NCI-H1436 (cell line): ENCODE measurements at regions not wholly inside any gene's neighbourhood (a gene's known extent, or its start where the extent isn't known, plus 50 kb on each side); places are given as distances from the start of the nearest gene placed in this dataset.

Experiments
- DNase-seq: peaks from one replicate; lab custom pipeline; 2025; lab: John Stamatoyannopoulos, UW

GRCh38 chr2:5990086-5990485 is 297.9 kb downstream of the SOX11 start:
- DNase-seq: no peak

GRCh38 chr2:5991305-5991968 is 299.3 kb downstream of the SOX11 start:
- no peak for DNase-seq

- DNase-seq: no peak
Observed at GRCh38 chr2:5995832-5996231, 303.6 kb downstream of the SOX11 start.

GRCh38 chr2:6008186-6008585 is 316.0 kb downstream of the SOX11 start:
- no peak for DNase-seq

GRCh38 chr2:6008726-6009125 is 316.5 kb downstream of the SOX11 start:
- DNase-seq: no peak

GRCh38 chr2:6010163-6010562 is 318.0 kb downstream of the SOX11 start:
- no peak for DNase-seq

- DNase-seq: no peak
Observed at GRCh38 chr2:6011921-6012320, 319.7 kb downstream of the SOX11 start.

- DNase-seq: no peak
Observed at GRCh38 chr2:6017736-6018286, 325.6 kb downstream of the SOX11 start.

GRCh38 chr2:6024229-6024628 is 332.0 kb downstream of the SOX11 start:
- DNase-seq: no peak

GRCh38 chr2:6024784-6025183 is 332.6 kb downstream of the SOX11 start:
- no peak for DNase-seq

- no peak for DNase-seq
Observed at GRCh38 chr2:6025391-6025790, 333.2 kb downstream of the SOX11 start.

- DNase-seq: no peak
Observed at GRCh38 chr2:6027066-6027465, 334.9 kb downstream of the SOX11 start.

- DNase-seq: no peak
Observed at GRCh38 chr2:6031200-6031867, 339.1 kb downstream of the SOX11 start.

GRCh38 chr2:6036211-6036610 is 344.0 kb downstream of the SOX11 start:
- DNase-seq: no peak

- no peak for DNase-seq
Observed at GRCh38 chr2:6043238-6043637, 351.1 kb downstream of the SOX11 start.

- no peak for DNase-seq
Observed at GRCh38 chr2:6052649-6053048, 360.5 kb downstream of the SOX11 start.

GRCh38 chr2:6053743-6054142 is 361.6 kb downstream of the SOX11 start:
- DNase-seq: no peak

GRCh38 chr2:6054161-6054671 is 362.0 kb downstream of the SOX11 start:
- DNase-seq: no peak

- DNase-seq: no peak
Observed at GRCh38 chr2:6060992-6061663, 368.9 kb downstream of the SOX11 start.

- no peak for DNase-seq
Observed at GRCh38 chr2:6064757-6065156, 372.6 kb downstream of the SOX11 start.

GRCh38 chr2:6065703-6066102 is 373.5 kb downstream of the SOX11 start:
- no peak for DNase-seq

- DNase-seq: no peak
Observed at GRCh38 chr2:6067089-6067488, 374.9 kb downstream of the SOX11 start.

GRCh38 chr2:6067806-6068205 is 375.6 kb downstream of the SOX11 start:
- no peak for DNase-seq
